Neural cell (in vitro differentiated cells): ENCODE measurements at regions not wholly inside any gene's neighbourhood (a gene's known extent, or its start where the extent isn't known, plus 50 kb on each side); places are given as distances from the start of the nearest gene placed in this dataset.
A peak's percentile ranks its signal among the peaks of the same experiment; 100 is the strongest.

Source experiments
- CTCF ChIP-seq: fragments of 450-650 bp; IDR thresholded peaks from 2 replicates; pipeline ENCODE4 v1.5.1; 2014; ENCODE audit warnings: antibody characterized with exemption, mild to moderate bottlenecking, moderate library complexity; ENCODE audit not compliant: poor library complexity, severe bottlenecking
- EP300 ChIP-seq: fragments of 450-650 bp; conservative IDR thresholded peaks from 2 replicates; pipeline ENCODE4 v1.6.1; 2014; ENCODE audit warnings: antibody characterized with exemption, mild to moderate bottlenecking, moderate library complexity; ENCODE audit not compliant: poor library complexity, severe bottlenecking
- EZH2 ChIP-seq: fragments of 200-600, 300-800 bp; shearing (Covaris generic), sonication (generic); IDR thresholded peaks from 2 replicates; pipeline ENCODE4 v1.6.1; 2014; ENCODE audit warnings: antibody characterized with exemption, low read length, borderline replicate concordance, mild to moderate bottlenecking; ENCODE audit not compliant: insufficient read depth, poor library complexity, severe bottlenecking
- POLR2AphosphoS5 ChIP-seq: IDR thresholded peaks from 2 replicates; pipeline ENCODE4 v1.6.1; 2012
- SMC3 ChIP-seq: fragments of 450-650 bp; conservative IDR thresholded peaks from 2 replicates; pipeline ENCODE4 v1.6.1; 2014; ENCODE audit warnings: antibody characterized with exemption, mild to moderate bottlenecking, moderate library complexity; ENCODE audit not compliant: poor library complexity
- TAF1 ChIP-seq: IDR thresholded peaks from 2 replicates; pipeline ENCODE4 v1.6.1; 2012; ENCODE audit warnings: low read depth

GRCh38 chr4:22216278-22216677 lies 267.7 kb upstream of the KCNIP4 start:
- TF ChIP-seq CTCF (no peak), TAF1 (no peak), POLR2AphosphoS5 (peak; percentile 70), SMC3 (no peak), EP300 (peak; percentile 90), EZH2 (no peak)
